HG03439 (cell line): ENCODE measurements at regions not wholly inside any gene's neighbourhood (a gene's known extent, or its start where the extent isn't known, plus 50 kb on each side); places are given as distances from the start of the nearest gene placed in this dataset.

Experiments
- ATAC-seq: cut with Tn5 transposase; IDR thresholded peaks from one replicate; pipeline ENCODE4 v1.9.1; 2021; ENCODE audit warnings: mild to moderate bottlenecking, moderate library complexity; ENCODE audit not compliant: unreplicated experiment

DNA sequence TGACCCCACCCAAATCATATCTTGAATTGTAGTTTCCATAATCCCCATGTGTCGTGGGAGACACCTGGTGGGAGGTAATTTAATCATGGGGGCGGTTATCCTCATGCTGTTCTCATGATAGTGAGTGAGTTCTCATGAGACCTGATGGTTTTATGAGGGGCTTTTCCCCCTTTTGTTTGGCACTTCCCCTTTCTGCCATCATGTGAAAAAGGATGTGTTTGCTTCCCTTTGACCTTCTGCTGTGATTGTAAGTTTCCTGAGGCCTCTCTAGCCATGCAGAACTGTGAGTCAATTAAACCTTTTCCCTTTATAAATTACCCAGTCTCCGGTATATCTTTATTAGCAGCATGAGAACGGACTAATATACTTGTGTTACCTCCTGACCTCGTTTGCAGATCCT is 156.6 kb upstream of the MTNR1B start:
- no peak for ATAC-seq

GRCh38 chr11:92819830-92820229 is 149.6 kb upstream of the MTNR1B start:
- ATAC-seq = no peak

DNA sequence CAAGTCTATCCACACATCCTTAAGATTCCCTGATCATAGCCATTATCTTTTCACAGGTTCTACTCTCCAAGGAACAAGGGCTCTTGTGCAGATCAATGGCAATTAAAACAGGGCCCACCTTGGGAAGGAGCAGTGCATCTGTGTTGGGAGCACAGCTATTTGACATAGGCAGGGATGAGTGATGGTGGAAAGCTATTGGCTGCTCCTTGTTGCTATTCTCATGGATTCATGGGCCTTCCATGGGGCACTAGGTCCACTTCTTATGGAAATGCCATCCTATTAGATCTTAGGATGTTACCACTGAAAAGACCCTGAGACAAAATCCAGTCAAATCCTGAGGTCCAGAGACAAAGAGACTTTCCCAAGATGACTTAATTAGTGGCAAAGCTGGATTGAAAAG is 148.6 kb upstream of the MTNR1B start:
- ATAC-seq = no peak

- no peak for ATAC-seq
Observed at GRCh38 chr11:92822410-92822809, 147.0 kb upstream of the MTNR1B start.

GRCh38 chr11:92826136-92826535 is 143.3 kb upstream of the MTNR1B start:
- no peak for ATAC-seq

- no peak for ATAC-seq
Observed at GRCh38 chr11:92826603-92827002, 142.8 kb upstream of the MTNR1B start.

GRCh38 chr11:92827132-92827531 is 142.3 kb upstream of the MTNR1B start:
- no peak for ATAC-seq

- no peak for ATAC-seq
Observed at GRCh38 chr11:92828556-92828955, 140.9 kb upstream of the MTNR1B start.

- no peak for ATAC-seq
Observed at GRCh38 chr11:92829121-92829520, 140.3 kb upstream of the MTNR1B start.

- ATAC-seq = no peak
Observed at GRCh38 chr11:92829671-92830070, 139.8 kb upstream of the MTNR1B start.

DNA sequence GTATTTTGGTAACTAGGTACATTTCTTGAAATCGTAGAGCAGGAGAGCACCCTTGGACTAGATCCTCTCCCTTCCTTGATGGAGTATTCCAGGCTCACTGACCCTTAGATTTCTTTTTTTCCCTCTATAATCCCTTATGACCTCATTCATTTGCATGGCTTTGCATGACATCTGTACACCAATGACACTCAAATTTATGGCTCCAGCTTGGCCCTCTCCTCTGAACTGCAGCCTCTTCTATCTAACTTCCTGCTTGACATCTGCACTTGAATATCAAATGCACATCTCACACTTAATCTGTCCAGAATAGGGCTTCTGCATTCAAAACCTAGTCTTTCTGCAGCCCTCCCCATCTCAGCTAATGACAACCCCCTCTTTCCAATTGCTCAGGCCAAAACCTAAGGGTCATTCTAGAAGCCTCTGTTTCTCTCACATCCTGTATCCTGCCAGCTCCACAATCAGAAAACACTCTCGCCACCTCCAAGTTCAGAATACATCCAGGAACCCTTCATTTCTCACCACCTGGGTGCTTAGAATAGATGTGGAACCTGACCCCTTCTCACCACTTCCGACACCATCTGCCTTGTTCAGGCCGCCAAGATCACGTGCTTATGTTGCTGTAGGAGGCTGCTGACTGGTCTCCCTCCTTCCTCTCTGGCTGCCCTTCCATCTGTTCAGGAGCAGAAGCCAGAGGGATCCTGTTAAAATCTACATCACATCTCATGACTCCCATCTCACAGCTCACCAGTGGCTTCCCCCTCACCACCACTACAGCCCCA is 138.9 kb upstream of the MTNR1B start:
- no peak for ATAC-seq

GRCh38 chr11:92834296-92835020 is 135.0 kb upstream of the MTNR1B start:
- no peak for ATAC-seq

GRCh38 chr11:92837595-92837994 is 131.9 kb upstream of the MTNR1B start:
- ATAC-seq = no peak

DNA sequence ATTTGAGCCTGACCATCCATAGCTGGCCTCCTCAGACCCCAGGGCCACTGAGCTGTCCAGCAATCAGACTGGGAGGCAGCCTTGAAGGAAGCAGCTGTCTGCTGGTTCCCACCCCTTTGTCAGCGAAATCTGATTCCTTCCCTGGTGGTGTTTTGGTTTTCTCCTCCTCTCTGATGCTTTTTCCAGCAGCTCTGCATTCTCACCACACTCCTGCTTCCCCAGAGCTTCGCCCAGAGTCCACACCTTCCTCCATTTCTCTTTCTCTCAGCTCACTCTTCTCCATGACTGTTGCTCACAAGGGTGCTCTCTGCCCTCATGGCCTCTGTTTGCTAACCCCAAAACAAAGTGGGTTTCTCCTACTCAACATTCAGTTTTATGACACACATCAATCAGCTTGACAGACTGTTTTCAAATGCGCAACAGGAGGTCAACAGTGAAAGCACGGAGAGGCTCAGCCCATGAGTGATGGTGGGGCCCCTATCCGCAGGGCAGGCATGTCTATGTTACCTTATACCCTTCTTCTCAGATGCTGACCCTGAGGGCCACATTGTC is 130.6 kb upstream of the MTNR1B start:
- ATAC-seq = no peak

DNA sequence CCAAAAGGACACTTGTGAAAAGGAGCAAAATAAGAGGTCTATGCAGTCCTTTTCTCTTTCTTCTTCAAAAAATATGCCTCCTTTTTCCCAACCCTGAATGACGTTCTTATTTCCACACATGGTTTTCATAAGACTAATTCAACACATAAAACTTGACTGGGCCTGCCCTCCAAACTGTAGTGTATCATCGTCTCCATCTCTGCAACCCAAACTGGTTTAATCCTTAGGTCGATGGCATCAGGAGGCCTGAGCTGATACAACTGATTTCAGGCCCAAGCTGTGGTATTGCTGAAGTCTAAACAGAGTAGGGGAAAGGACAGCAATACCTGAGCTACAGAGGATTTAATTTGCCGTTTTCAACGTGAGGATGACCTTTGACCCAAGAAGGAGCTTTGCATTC is 130.0 kb upstream of the MTNR1B start:
- no peak for ATAC-seq

DNA sequence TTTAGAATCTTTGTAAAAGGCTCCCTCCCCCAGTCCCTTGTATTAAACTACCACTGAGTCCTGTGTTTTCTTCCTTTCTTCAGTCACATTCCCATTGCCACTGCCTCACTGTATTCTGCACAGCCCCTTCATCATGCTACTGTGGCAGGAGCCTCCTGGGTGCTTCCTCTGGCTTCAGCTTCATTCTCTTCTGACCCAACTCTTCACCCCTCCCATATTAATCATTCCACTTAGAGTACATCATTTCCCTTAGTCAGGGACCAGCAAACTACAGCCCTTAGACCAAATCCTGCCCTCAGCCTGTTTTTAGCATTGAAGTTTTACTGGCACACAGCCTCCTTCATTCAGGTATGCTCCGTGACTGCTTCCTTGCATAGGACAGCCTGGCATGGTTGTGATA is 127.7 kb upstream of the MTNR1B start:
- no peak for ATAC-seq

GRCh38 chr11:92843455-92843854 is 126.0 kb upstream of the MTNR1B start:
- ATAC-seq = no peak

GRCh38 chr11:92844197-92844596 is 125.3 kb upstream of the MTNR1B start:
- ATAC-seq = no peak

DNA sequence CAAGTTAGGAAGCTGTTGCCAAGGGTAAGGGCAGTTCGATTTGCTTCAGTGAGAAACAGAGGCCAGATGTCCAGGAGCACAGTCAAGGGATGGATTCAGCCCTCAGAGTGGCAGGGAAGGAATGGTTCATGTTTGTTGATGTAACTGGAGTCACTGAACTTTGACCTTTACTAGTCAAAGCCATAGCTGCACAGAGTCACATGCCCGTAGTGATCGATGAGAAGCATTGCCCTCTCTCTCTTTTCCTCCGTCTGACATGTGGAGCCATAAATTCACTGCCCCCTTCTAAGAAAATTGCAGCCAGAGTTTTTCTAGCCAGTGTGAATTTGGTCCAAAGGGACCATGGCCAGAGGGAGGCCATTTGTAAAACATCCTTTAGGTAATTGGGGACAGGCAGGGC is 124.1 kb upstream of the MTNR1B start:
- no peak for ATAC-seq

- ATAC-seq = no peak
Observed at GRCh38 chr11:92845805-92846204, 123.6 kb upstream of the MTNR1B start.

DNA sequence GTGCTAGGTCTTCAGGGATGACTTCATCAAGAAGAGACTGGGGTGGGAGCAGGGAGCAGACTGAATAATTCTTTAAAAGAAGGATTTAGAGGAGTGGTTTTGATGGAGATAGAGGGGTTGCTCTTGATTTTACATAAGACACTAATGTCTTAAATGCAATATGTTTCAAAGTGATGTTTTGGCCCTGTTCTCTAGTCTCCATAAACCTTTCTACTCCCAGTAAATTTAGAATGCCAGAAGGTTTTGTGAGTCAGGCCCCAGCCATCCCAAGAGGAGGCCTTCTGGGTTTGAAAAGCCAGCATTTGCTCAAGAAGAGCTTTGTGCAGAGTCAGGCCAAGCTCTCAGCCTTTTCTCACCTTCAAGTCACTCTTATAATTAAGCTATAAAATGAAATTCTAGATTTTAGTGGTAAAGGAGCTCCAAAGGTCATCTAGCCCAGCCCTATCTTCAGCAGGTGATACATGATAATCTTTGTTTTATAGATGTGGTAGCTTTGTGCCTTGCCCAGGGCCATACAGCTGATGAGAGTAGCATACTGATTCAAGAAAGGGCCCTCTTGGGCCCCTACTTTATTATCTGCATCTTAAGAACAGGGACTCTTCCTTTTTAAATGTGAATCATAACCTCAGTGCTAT is 122.8 kb upstream of the MTNR1B start:
- no peak for ATAC-seq

- no peak for ATAC-seq
Observed at GRCh38 chr11:92848578-92848977, 120.9 kb upstream of the MTNR1B start.
